SK-N-SH (cell line): ENCODE measurements at regions not wholly inside any gene's neighbourhood (a gene's known extent, or its start where the extent isn't known, plus 50 kb on each side); places are given as distances from the start of the nearest gene placed in this dataset.

Experiments used
- CTCF ChIA-PET: fragments of 300-600, 350-600 bp; formaldehyde crosslinking; extraction: SDS; loops from one replicate; lab custom pipeline; 2021; lab: Yijun Ruan, JAX
- POLR2A ChIA-PET: fragments of 350-600 bp; sonication (Branson Sonifier 250); formaldehyde crosslinking; extraction: SDS; loops from one replicate; lab custom pipeline; 2020; ENCODE audit warnings: antibody characterized with exemption, inconsistent platforms; lab: Yijun Ruan, JAX
- DNase-seq: peaks from one replicate; pipeline ENCODE4 v3.0.0; 2012
- H2AFZ ChIP-seq: fragments of 200-600 bp; sonication (generic); 2 replicates; pipeline ENCODE4 v1.8.1; 2016; ENCODE audit warnings: antibody characterized with exemption, mild to moderate bottlenecking, low read depth
- H3F3A ChIP-seq: fragments of 200-600 bp; sonication (generic); replicated peaks from 2 replicates; pipeline ENCODE3; 2016; ENCODE audit warnings: antibody characterized with exemption, mild to moderate bottlenecking; ENCODE audit not compliant: insufficient read depth
- H3K27ac ChIP-seq, 2 experiments: fragments of 200-500 bp in 1 of 2; fragments of 200-600 bp in 1 of 2; sonication (Bioruptor generic) in 1 of 2; sonication (generic), shearing (Covaris generic) in 1 of 2; 2 replicates each; pipeline versions ENCODE4 v1.5.1 to v1.6.1; 2014 to 2016; ENCODE audit warnings: low read depth in 2 of 2, inconsistent platforms in 1 of 2, low read length in 1 of 2, mild to moderate bottlenecking in 1 of 2, mixed read lengths in 1 of 2
- H3K27me3 ChIP-seq: fragments of 200-600 bp; sonication (generic), shearing (Covaris generic); 2 replicates; pipeline ENCODE4 v1.6.1; 2016; ENCODE audit warnings: mixed run types; ENCODE audit not compliant: insufficient read depth
- H3K36me3 ChIP-seq, 2 experiments: fragments of 200-500 bp in 1 of 2; fragments of 200-600 bp in 1 of 2; sonication (Bioruptor generic) in 1 of 2; sonication (generic) in 1 of 2; replicated peaks in 1 of 2; 2 replicates each; pipeline versions ENCODE3 to v1.5.1; 2014 to 2016; ENCODE audit warnings: low read length in 1 of 2, mild to moderate bottlenecking in 1 of 2; ENCODE audit not compliant: insufficient read depth in 2 of 2, control insufficient read depth in 1 of 2
- H3K4me1 ChIP-seq, 2 experiments: fragments of 200-500 bp in 1 of 2; fragments of 200-600 bp in 1 of 2; sonication (Bioruptor generic) in 1 of 2; sonication (generic), shearing (Covaris generic) in 1 of 2; 2 replicates each; pipeline versions ENCODE4 v1.5.1 to v1.6.1; 2014 to 2016; ENCODE audit warnings: low read depth in 1 of 2, low read length in 1 of 2, mixed run types in 1 of 2; ENCODE audit not compliant: insufficient read depth in 2 of 2, control insufficient read depth in 1 of 2
- H3K4me2 ChIP-seq: fragments of 200-600 bp; sonication (generic), shearing (Covaris generic); 2 replicates; pipeline ENCODE4 v1.6.1; 2017; ENCODE audit warnings: mixed run types
- H3K4me3 ChIP-seq, 2 experiments: fragments of 200-500 bp in 1 of 2; fragments of 200-600 bp in 1 of 2; sonication (Bioruptor generic) in 1 of 2; sonication (generic), shearing (Covaris generic) in 1 of 2; 2 replicates each; pipeline versions ENCODE4 v1.5.1 to v1.8.1; 2014 to 2016; ENCODE audit warnings: low read depth in 2 of 2, inconsistent platforms in 1 of 2, low read length in 1 of 2, mild to moderate bottlenecking in 1 of 2, mixed read lengths in 1 of 2, moderate library complexity in 1 of 2
- H3K79me2 ChIP-seq: fragments of 200-600 bp; sonication (generic); 2 replicates; pipeline ENCODE4 v1.8.1; 2017; ENCODE audit warnings: mild to moderate bottlenecking; ENCODE audit not compliant: insufficient read depth
- H3K9ac ChIP-seq: fragments of 200-600 bp; sonication (generic); 2 replicates; pipeline ENCODE4 v1.6.1; 2017; ENCODE audit warnings: mixed run types
- H3K9me2 ChIP-seq: fragments of 200-600 bp; sonication (generic); 2 replicates; pipeline ENCODE4 v1.6.1; 2017; ENCODE audit warnings: mixed run types
- H3K9me3 ChIP-seq: fragments of 200-600 bp; sonication (generic); 2 replicates; pipeline ENCODE4 v1.6.1; 2017; ENCODE audit warnings: mixed run types, mild to moderate bottlenecking, moderate library complexity
- H4K20me1 ChIP-seq: fragments of 200-600 bp; sonication (generic); 2 replicates; pipeline ENCODE4 v1.6.1; 2017; ENCODE audit warnings: mild to moderate bottlenecking, mixed run types; ENCODE audit not compliant: insufficient read depth
- EP300 ChIP-seq, 2 experiments: IDR thresholded peaks; 2 replicates each; pipeline versions ENCODE4 v1.4.0 to v1.6.1; 2012; ENCODE audit warnings: borderline replicate concordance in 1 of 2, low read depth in 1 of 2, low read length in 1 of 2
- FOSL2 ChIP-seq: IDR thresholded peaks from 2 replicates; pipeline ENCODE4 v1.4.0; 2012; ENCODE audit warnings: low read depth, mild to moderate bottlenecking, moderate library complexity, borderline replicate concordance
- FOXM1 ChIP-seq: IDR thresholded peaks from 2 replicates; pipeline ENCODE4 v1.4.0; 2012; ENCODE audit warnings: low read depth, mild to moderate bottlenecking
- GATA2 ChIP-seq: sonication (generic); formaldehyde crosslinking; IDR thresholded peaks from 2 replicates; pipeline ENCODE4 v1.5.0; 2020; ENCODE audit warnings: mild to moderate bottlenecking, missing genetic modification reagents
- IRF3 ChIP-seq: fragments of 150-350 bp; IDR thresholded peaks from 2 replicates; pipeline ENCODE4 v1.6.1; 2016; ENCODE audit warnings: mild to moderate bottlenecking, low read depth, low read length
- MXI1 ChIP-seq: IDR thresholded peaks from 2 replicates; pipeline ENCODE4 v1.6.1; 2012; ENCODE audit warnings: mild to moderate bottlenecking, low read depth, low read length, improper control_type of control experiment
- PBX3 ChIP-seq: IDR thresholded peaks from 2 replicates; pipeline ENCODE4; 2012
- RFX5 ChIP-seq: IDR thresholded peaks from 2 replicates; pipeline ENCODE4 v1.6.1; 2012; ENCODE audit warnings: mild to moderate bottlenecking, improper control_type of control experiment, low read length
- SMC3 ChIP-seq: IDR thresholded peaks from 2 replicates; pipeline ENCODE4 v1.6.1; 2012; ENCODE audit warnings: low read depth, low read length, improper control_type of control experiment
- TAF1 ChIP-seq: IDR thresholded peaks from 2 replicates; pipeline ENCODE4 v1.6.1; 2012; ENCODE audit warnings: low read depth, mild to moderate bottlenecking, low read length, moderate library complexity, borderline replicate concordance
- TCF12 ChIP-seq: IDR thresholded peaks from 2 replicates; pipeline ENCODE4 v1.4.0; 2012
- USF2 ChIP-seq: fragments of 150-350 bp; IDR thresholded peaks from 2 replicates; pipeline ENCODE4 v1.6.1; 2017; ENCODE audit warnings: antibody characterized with exemption, low read length, low read depth, borderline replicate concordance
- WGBS: methylation state at CpG from one replicate; pipeline ENCODE4 v1.1.6; 2017; ENCODE audit warnings: low lambda C conversion rate; 5-methylcytosine and 5-hydroxymethylcytosine counted together
- TF ChIP-seq, protein P1 (sequence below): IDR thresholded peaks from 2 replicates; pipeline ENCODE4 v1.4.0; 2012; ENCODE audit warnings: low read depth
- TF ChIP-seq, protein P2 (sequence below): IDR thresholded peaks from 2 replicates; pipeline ENCODE4 v1.4.0; 2012; ENCODE audit warnings: low read depth, borderline replicate concordance

- no peak for DNase-seq
- Histone ChIP-seq H3K4me1 (no peaks in the 10 kb centered on the region; a peak in 1 of 4 replicates), H3F3A (no peaks in the 10 kb centered on the region), H3K9me2 (no peaks in the 10 kb centered on the region), H3K27ac (no peak overlapping the region), H3K9ac (no peak overlapping the region), H3K27me3 (no peaks in the 10 kb centered on the region), H3K79me2 (no peaks in the 10 kb centered on the region), H3K9me3 (no peaks in the 10 kb centered on the region; the same call in 1 of the 2 replicates), H3K36me3 (no peaks in the 10 kb centered on the region), H4K20me1 (no peaks in the 10 kb centered on the region), H3K4me3 (no peak overlapping the region)
- CTCF ChIA-PET, result interaction anchor here (1.8 kb wide), 1 partner anchor 30 kb away, joined by 3 read pairs; no protein-coding TSS in a partner anchor
- WGBS, result 67% methylated on average over 8 of the region's 8 CpGs
- TF ChIP-seq TAF1, result no peak
- no peak for TF ChIP-seq FOXM1
- no peak for TF ChIP-seq GATA2
- no peak for TF ChIP-seq RFX5
- TF ChIP-seq IRF3, result no peak
- no peak for TF ChIP-seq MXI1
- TF ChIP-seq USF2, result no peak
- no peak for TF ChIP-seq TCF12
- TF ChIP-seq SMC3, result no peak
- TF ChIP-seq EP300 (IDR thresholded peaks at IDR 0.05; ENCODE audit: borderline replicate concordance in 1 of 2, low read depth in 1 of 2, low read length in 1 of 2), result no peak
- no peak for TF ChIP-seq PBX3
- TF ChIP-seq, protein P1, sequence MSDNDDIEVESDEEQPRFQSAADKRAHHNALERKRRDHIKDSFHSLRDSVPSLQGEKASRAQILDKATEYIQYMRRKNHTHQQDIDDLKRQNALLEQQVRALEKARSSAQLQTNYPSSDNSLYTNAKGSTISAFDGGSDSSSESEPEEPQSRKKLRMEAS, result no peak
- TF ChIP-seq, protein P2, sequence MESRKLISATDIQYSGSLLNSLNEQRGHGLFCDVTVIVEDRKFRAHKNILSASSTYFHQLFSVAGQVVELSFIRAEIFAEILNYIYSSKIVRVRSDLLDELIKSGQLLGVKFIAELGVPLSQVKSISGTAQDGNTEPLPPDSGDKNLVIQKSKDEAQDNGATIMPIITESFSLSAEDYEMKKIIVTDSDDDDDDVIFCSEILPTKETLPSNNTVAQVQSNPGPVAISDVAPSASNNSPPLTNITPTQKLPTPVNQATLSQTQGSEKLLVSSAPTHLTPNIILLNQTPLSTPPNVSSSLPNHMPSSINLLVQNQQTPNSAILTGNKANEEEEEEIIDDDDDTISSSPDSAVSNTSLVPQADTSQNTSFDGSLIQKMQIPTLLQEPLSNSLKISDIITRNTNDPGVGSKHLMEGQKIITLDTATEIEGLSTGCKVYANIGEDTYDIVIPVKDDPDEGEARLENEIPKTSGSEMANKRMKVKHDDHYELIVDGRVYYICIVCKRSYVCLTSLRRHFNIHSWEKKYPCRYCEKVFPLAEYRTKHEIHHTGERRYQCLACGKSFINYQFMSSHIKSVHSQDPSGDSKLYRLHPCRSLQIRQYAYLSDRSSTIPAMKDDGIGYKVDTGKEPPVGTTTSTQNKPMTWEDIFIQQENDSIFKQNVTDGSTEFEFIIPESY, result no peak
- TF ChIP-seq FOSL2, result no peak
- TF ChIP-seq, all 33 proteins: peak for 0
- Histone ChIP-seq H3K4me2 (no peak overlapping the region), H2AFZ (no peak overlapping the region)
- POLR2A ChIA-PET, result no interaction called here
These were observed 135.7 kb downstream of the SHANK2 start for GRCh38 chr11:71116693-71117040.
